ENCODE measurements at regions not wholly inside any gene's neighbourhood (a gene's known extent, or its start where the extent isn't known, plus 50 kb on each side); places are given as distances from the start of the nearest gene placed in this dataset.
A peak's percentile ranks its signal among the peaks of the same experiment; 100 is the strongest.

- Histone ChIP-seq H3K4me3 (replicated peaks; ENCODE audit: insufficient read depth, low read length) (no peak overlapping the region), H3K27ac (replicated peaks) (no peak overlapping the region), H3K27me3 (ENCODE audit: insufficient read depth, poor library complexity, severe bottlenecking) (no peaks in the 10 kb centered on the region)
- DNase-seq (ENCODE audit: low read depth in 1 of 2, low spot score in 1 of 2), result no peak
- TF ChIP-seq CTCF (IDR thresholded peaks at IDR 0.05; ENCODE audit: insufficient read depth, low read length) (no peak), GABPA (IDR thresholded peaks at IDR 0.05; ENCODE audit: low read depth) (no peak), SPI1 (IDR thresholded peaks at IDR 0.05; ENCODE audit: borderline replicate concordance, low read depth) (no peak), POLR2AphosphoS5 (IDR thresholded peaks at IDR 0.05; ENCODE audit: low read depth) (no peak)
- TF ChIP-seq, protein P1, sequence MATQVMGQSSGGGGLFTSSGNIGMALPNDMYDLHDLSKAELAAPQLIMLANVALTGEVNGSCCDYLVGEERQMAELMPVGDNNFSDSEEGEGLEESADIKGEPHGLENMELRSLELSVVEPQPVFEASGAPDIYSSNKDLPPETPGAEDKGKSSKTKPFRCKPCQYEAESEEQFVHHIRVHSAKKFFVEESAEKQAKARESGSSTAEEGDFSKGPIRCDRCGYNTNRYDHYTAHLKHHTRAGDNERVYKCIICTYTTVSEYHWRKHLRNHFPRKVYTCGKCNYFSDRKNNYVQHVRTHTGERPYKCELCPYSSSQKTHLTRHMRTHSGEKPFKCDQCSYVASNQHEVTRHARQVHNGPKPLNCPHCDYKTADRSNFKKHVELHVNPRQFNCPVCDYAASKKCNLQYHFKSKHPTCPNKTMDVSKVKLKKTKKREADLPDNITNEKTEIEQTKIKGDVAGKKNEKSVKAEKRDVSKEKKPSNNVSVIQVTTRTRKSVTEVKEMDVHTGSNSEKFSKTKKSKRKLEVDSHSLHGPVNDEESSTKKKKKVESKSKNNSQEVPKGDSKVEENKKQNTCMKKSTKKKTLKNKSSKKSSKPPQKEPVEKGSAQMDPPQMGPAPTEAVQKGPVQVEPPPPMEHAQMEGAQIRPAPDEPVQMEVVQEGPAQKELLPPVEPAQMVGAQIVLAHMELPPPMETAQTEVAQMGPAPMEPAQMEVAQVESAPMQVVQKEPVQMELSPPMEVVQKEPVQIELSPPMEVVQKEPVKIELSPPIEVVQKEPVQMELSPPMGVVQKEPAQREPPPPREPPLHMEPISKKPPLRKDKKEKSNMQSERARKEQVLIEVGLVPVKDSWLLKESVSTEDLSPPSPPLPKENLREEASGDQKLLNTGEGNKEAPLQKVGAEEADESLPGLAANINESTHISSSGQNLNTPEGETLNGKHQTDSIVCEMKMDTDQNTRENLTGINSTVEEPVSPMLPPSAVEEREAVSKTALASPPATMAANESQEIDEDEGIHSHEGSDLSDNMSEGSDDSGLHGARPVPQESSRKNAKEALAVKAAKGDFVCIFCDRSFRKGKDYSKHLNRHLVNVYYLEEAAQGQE (IDR thresholded peaks at IDR 0.05; ENCODE audit: insufficient replicate concordance, low read depth), result no peak
Observed at GRCh38 chr6:146885708-146886457, 287.1 kb downstream of the ADGB start.

DNA sequence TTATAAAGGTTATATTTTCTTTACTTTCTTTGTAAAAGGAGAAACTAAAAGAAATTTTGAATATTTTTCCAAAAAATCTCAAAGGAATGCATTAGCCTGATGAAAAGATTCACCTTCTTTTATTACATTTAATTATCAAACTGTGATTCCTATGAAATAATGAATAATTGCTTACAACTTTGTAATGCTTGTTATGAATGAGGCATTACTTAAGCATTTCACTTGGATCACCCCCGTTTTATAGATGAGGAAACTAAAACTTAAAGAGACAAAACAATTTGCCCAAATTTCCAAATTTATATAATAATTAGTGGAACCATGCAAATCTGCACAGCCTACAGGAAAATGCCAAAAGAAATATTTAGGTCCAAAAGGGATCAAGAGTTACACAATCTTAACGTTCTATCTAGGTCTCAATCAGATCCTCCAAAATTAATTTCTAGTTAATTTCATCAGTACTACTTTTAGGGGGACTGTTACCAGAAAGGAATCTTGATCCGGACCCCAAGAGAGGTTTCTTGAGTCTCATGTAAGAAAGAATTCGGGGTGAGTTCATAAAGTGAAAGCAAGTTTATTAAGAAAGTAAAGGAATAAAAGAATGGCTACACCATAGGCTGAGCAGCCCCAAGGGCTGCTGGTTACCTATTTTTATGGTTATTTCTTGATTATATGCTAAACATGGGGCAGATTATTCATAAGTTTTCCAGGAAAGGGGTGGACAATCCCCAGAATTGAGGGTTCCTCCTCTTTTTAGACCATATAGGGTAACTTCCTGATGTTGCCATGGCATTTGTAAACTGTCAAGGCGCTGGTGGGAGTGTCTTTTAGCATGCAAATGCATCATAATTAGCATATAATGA lies 288.0 kb downstream of the ADGB start:
- no peak for DNase-seq (ENCODE audit: low read depth in 1 of 2, low spot score in 1 of 2)
- Histone ChIP-seq H3K27ac (replicated peaks) (no peak overlapping the region), H3K27me3 (ENCODE audit: insufficient read depth, poor library complexity, severe bottlenecking) (no peaks in the 10 kb centered on the region), H3K4me3 (replicated peaks; ENCODE audit: insufficient read depth, low read length) (no peak overlapping the region)
- TF ChIP-seq SPI1 (IDR thresholded peaks at IDR 0.05; ENCODE audit: borderline replicate concordance, low read depth) (no peak), POLR2AphosphoS5 (IDR thresholded peaks at IDR 0.05; ENCODE audit: low read depth) (no peak), GABPA (IDR thresholded peaks at IDR 0.05; ENCODE audit: low read depth) (no peak), CTCF (IDR thresholded peaks at IDR 0.05; ENCODE audit: insufficient read depth, low read length) (no peak)
- TF ChIP-seq, protein P1 (IDR thresholded peaks at IDR 0.05; ENCODE audit: insufficient replicate concordance, low read depth), result no peak

- no peak overlapping the region for H3K27ac ChIP-seq (replicated peaks)
Observed at GRCh38 chr6:146887447-146888077, 288.8 kb downstream of the ADGB start.

More at GRCh38 chr6:146887447-146888077, 288.8 kb downstream of the ADGB start:
- TF ChIP-seq GABPA (IDR thresholded peaks at IDR 0.05; ENCODE audit: low read depth) (no peak), POLR2AphosphoS5 (IDR thresholded peaks at IDR 0.05; ENCODE audit: low read depth) (no peak), SPI1 (IDR thresholded peaks at IDR 0.05; ENCODE audit: borderline replicate concordance, low read depth) (no peak), CTCF (IDR thresholded peaks at IDR 0.05; ENCODE audit: insufficient read depth, low read length) (no peak)
- TF ChIP-seq, protein P1 (IDR thresholded peaks at IDR 0.05; ENCODE audit: insufficient replicate concordance, low read depth), result no peak
- no peak overlapping the region for H3K4me3 ChIP-seq (replicated peaks; ENCODE audit: insufficient read depth, low read length)
- DNase-seq (ENCODE audit: low read depth in 1 of 2, low spot score in 1 of 2), result peak in 1 of 2 experiments; percentile 42
- H3K27me3 ChIP-seq (ENCODE audit: insufficient read depth, poor library complexity, severe bottlenecking), result no peaks in the 10 kb centered on the region
